ENCODE measurements at regions not wholly inside any gene's neighbourhood (a gene's known extent, or its start where the extent isn't known, plus 50 kb on each side); places are given as distances from the start of the nearest gene placed in this dataset.

GRCh38 chr5:171646102-171647042 lies 139.2 kb upstream of the SMIM23 start:
- H3K27ac Mint-ChIP-seq: no peak overlapping the region
- H3K4me3 Mint-ChIP-seq: no peak overlapping the region
- no peaks in the 10 kb centered on the region for H3K9me3 ChIP-seq (ENCODE audit: control insufficient read depth, insufficient read depth, low read length)
- no peaks in the 10 kb centered on the region for H3K4me1 ChIP-seq (ENCODE audit: control insufficient read depth, insufficient read depth, low read length)
- H3K36me3 ChIP-seq (ENCODE audit: control insufficient read depth, insufficient read depth, low read length): no peaks in the 10 kb centered on the region
- no peak for TF ChIP-seq CTCF (IDR thresholded peaks at IDR 0.05)
- H3K36me3 Mint-ChIP-seq: no peaks in the 10 kb centered on the region
- WGBS (ENCODE audit: insufficient coverage): 91% methylated on average over 14 of the region's 14 CpGs
- no peaks in the 10 kb centered on the region for H3K4me1 Mint-ChIP-seq
- DNase-seq (no peak), ATAC-seq (no peak)
- no peak overlapping the region for H3K27ac ChIP-seq (ENCODE audit: low read length)
- no peaks in the 10 kb centered on the region for H3K27me3 ChIP-seq (ENCODE audit: control insufficient read depth, insufficient read depth, low read length)
- no peaks in the 10 kb centered on the region for H3K9me3 Mint-ChIP-seq
- intact Hi-C loops (cut with micrococcal nuclease): no loop called here
- no peak overlapping the region for H3K4me3 ChIP-seq (ENCODE audit: low read length)
- H3K27me3 Mint-ChIP-seq (ENCODE audit: low read depth in 2 of 2): peaks cover 4 to 13% of the 10 kb centered on the region in 2 donors

- intact Hi-C loops (cut with micrococcal nuclease): no loop called here
- H3K36me3 ChIP-seq (ENCODE audit: control insufficient read depth, insufficient read depth, low read length): no peaks in the 10 kb centered on the region
- ATAC-seq (no peak), DNase-seq (no peak)
- Mint-ChIP-seq H3K4me1 (no peaks in the 10 kb centered on the region), H3K9me3 (no peaks in the 10 kb centered on the region), H3K27ac (no peak overlapping the region), H3K4me3 (no peak overlapping the region), H3K27me3 (ENCODE audit: low read depth in 2 of 2) (peaks cover 4 to 20% of the 10 kb centered on the region in 2 donors), H3K36me3 (no peaks in the 10 kb centered on the region)
- no peak overlapping the region for H3K4me3 ChIP-seq (ENCODE audit: low read length)
- H3K27me3 ChIP-seq (ENCODE audit: control insufficient read depth, insufficient read depth, low read length): no peaks in the 10 kb centered on the region
- H3K27ac ChIP-seq (ENCODE audit: low read length): no peak overlapping the region
- TF ChIP-seq CTCF (IDR thresholded peaks at IDR 0.05): no peak
- WGBS (ENCODE audit: insufficient coverage): 76% methylated on average over 15 of the region's 15 CpGs
- H3K9me3 ChIP-seq (ENCODE audit: control insufficient read depth, insufficient read depth, low read length): no peaks in the 10 kb centered on the region
- H3K4me1 ChIP-seq (ENCODE audit: control insufficient read depth, insufficient read depth, low read length): no peaks in the 10 kb centered on the region
Measured at GRCh38 chr5:171647043-171647903, 138.3 kb upstream of the SMIM23 start.

GRCh38 chr5:171647904-171648260 lies 137.7 kb upstream of the SMIM23 start:
- H3K36me3 Mint-ChIP-seq: no peaks in the 10 kb centered on the region
- no peak overlapping the region for H3K4me3 Mint-ChIP-seq
- H3K27me3 Mint-ChIP-seq (ENCODE audit: low read depth in 2 of 2): peaks cover 4 to 23% of the 10 kb centered on the region in 2 donors
- DNase-seq (no peak), ATAC-seq (no peak)
- 83% methylated on average over 4 of the region's 4 CpGs for WGBS (ENCODE audit: insufficient coverage)
- Histone ChIP-seq H3K9me3 (ENCODE audit: control insufficient read depth, insufficient read depth, low read length) (no peaks in the 10 kb centered on the region), H3K4me1 (ENCODE audit: control insufficient read depth, insufficient read depth, low read length) (no peaks in the 10 kb centered on the region), H3K27me3 (ENCODE audit: control insufficient read depth, insufficient read depth, low read length) (no peaks in the 10 kb centered on the region), H3K4me3 (ENCODE audit: low read length) (no peak overlapping the region), H3K36me3 (ENCODE audit: control insufficient read depth, insufficient read depth, low read length) (no peaks in the 10 kb centered on the region), H3K27ac (ENCODE audit: low read length) (no peak overlapping the region)
- H3K4me1 Mint-ChIP-seq: no peaks in the 10 kb centered on the region
- H3K9me3 Mint-ChIP-seq: no peaks in the 10 kb centered on the region
- no peak for TF ChIP-seq CTCF (IDR thresholded peaks at IDR 0.05)
- intact Hi-C loops (cut with micrococcal nuclease): no loop called here
- no peak overlapping the region for H3K27ac Mint-ChIP-seq
